H1 (cell line): ENCODE measurements at regions not wholly inside any gene's neighbourhood (a gene's known extent, or its start where the extent isn't known, plus 50 kb on each side); places are given as distances from the start of the nearest gene placed in this dataset.

ENCODE experiments used
- CTCF ChIA-PET: fragments of 300-600 bp; sonication (Branson Sonifier 250); formaldehyde crosslinking; loops from one replicate; lab custom pipeline; 2021; ENCODE audit not compliant: partially characterized antibody; lab: Charles Lee
- POLR2A ChIA-PET: fragments of 300-600 bp; sonication (Branson Sonifier 250); formaldehyde crosslinking; loops from one replicate; lab custom pipeline; 2021; ENCODE audit warnings: inconsistent platforms; ENCODE audit not compliant: partially characterized antibody; lab: Charles Lee
- DNase-seq, 2 experiments: peaks; one replicate each; pipeline versions ENCODE4 v3.0.0 to v3.0.0-alpha.2; 2010 to 2022; ENCODE audit warnings: low spot score in 2 of 2, low read depth in 1 of 2, mixed read lengths in 1 of 2
- FAIRE-seq: peaks from 2 replicates; lab custom pipeline; 2011; peaks lifted over from hg19 to GRCh38; lab: Jason Lieb, UNC
- H2AFZ ChIP-seq: 2 replicates; pipeline ENCODE4 v1.8.1; 2012; ENCODE audit warnings: low read length, inconsistent platforms
- H2AK5ac ChIP-seq: 2 replicates; pipeline ENCODE4 v1.6.1; 2013; ENCODE audit warnings: low read depth, low read length
- H2BK120ac ChIP-seq: replicated peaks from 2 replicates; pipeline ENCODE3; 2013; ENCODE audit warnings: low read depth, low read length, inconsistent platforms
- H2BK12ac ChIP-seq: 2 replicates; pipeline ENCODE4 v1.6.1; 2013; ENCODE audit warnings: low read depth, low read length
- H2BK15ac ChIP-seq: 2 replicates; pipeline ENCODE4 v1.6.1; 2013; ENCODE audit warnings: low read length
- H2BK20ac ChIP-seq: 2 replicates; pipeline ENCODE4 v1.6.1; 2013; ENCODE audit warnings: low read length
- H2BK5ac ChIP-seq: 2 replicates; pipeline ENCODE4 v1.6.1; 2013; ENCODE audit warnings: low read depth, low read length
- H3K14ac ChIP-seq: 2 replicates; pipeline ENCODE4 v1.6.1; 2013; ENCODE audit warnings: inconsistent platforms; ENCODE audit not compliant: insufficient read length
- H3K18ac ChIP-seq: 2 replicates; pipeline ENCODE4 v1.6.1; 2013; ENCODE audit warnings: low read length; ENCODE audit errors: extremely low read depth
- H3K23ac ChIP-seq: 2 replicates; pipeline ENCODE4 v1.6.1; 2013; ENCODE audit warnings: inconsistent platforms; ENCODE audit not compliant: insufficient read length
- H3K23me2 ChIP-seq: 2 replicates; pipeline ENCODE4 v1.6.1; 2013; ENCODE audit warnings: low read depth, low read length
- H3K27ac ChIP-seq: 2 replicates; pipeline ENCODE4 v1.6.1; 2011; ENCODE audit warnings: low read depth, low read length, inconsistent platforms
- H3K27me3 ChIP-seq, 4 experiments: replicated peaks in 1 of 4; 1 replicate in 1 of 4; 2 replicates in 3 of 4; pipeline versions ENCODE4 v1.6.1 to v1.8.1; 2011 to 2013; ENCODE audit warnings: low read length in 3 of 4, mild to moderate bottlenecking in 3 of 4, inconsistent platforms in 2 of 4, mixed read lengths in 2 of 4, moderate library complexity in 1 of 4; ENCODE audit not compliant: control insufficient read depth in 3 of 4, insufficient read depth in 3 of 4; ENCODE audit errors: extremely low read depth in 1 of 4
- H3K36me3 ChIP-seq, 4 experiments: 2 replicates each; pipeline versions ENCODE4 v1.6.1 to v1.8.1; 2011 to 2013; ENCODE audit warnings: mild to moderate bottlenecking in 4 of 4, low read length in 3 of 4, moderate library complexity in 2 of 4, control low read depth in 1 of 4, inconsistent platforms in 1 of 4; ENCODE audit not compliant: insufficient read depth in 4 of 4, control insufficient read depth in 2 of 4
- H3K4ac ChIP-seq: replicated peaks from 2 replicates; pipeline ENCODE3; 2013; ENCODE audit warnings: low read length, low read depth, mixed read lengths, inconsistent platforms; ENCODE audit not compliant: insufficient read length
- H3K4me1 ChIP-seq, 4 experiments: replicated peaks in 1 of 4; 1 replicate in 1 of 4; 2 replicates in 3 of 4; pipeline versions ENCODE4 v1.6.1 to v1.8.1; 2011 to 2013; ENCODE audit warnings: low read length in 3 of 4, inconsistent platforms in 2 of 4, mixed read lengths in 1 of 4; ENCODE audit not compliant: insufficient read depth in 4 of 4, control insufficient read depth in 3 of 4
- H3K4me2 ChIP-seq, 2 experiments: 2 replicates each; pipeline versions ENCODE4 v1.6.1 to v1.8.1; 2011 to 2013; ENCODE audit warnings: low read depth in 2 of 2, low read length in 2 of 2, control low read depth in 1 of 2, inconsistent platforms in 1 of 2, mild to moderate bottlenecking in 1 of 2; ENCODE audit not compliant: insufficient read depth in 1 of 2
- H3K4me3 ChIP-seq, 4 experiments: fragments of 200-600, 300-600 bp in 1 of 4; sonication (generic), shearing (Covaris generic), sonication (Bioruptor Twin) in 1 of 4; 2 replicates each; pipeline versions ENCODE4 v1.5.1 to v1.8.1; 2011 to 2016; ENCODE audit warnings: low read length in 4 of 4, low read depth in 3 of 4, control low read depth in 2 of 4, inconsistent platforms in 2 of 4, mild to moderate bottlenecking in 2 of 4, mixed read lengths in 1 of 4, moderate library complexity in 1 of 4; ENCODE audit not compliant: insufficient read depth in 2 of 4; ENCODE audit errors: extremely low read depth in 1 of 4
- H3K56ac ChIP-seq: replicated peaks from 2 replicates; pipeline ENCODE3; 2013; ENCODE audit warnings: low read depth, mild to moderate bottlenecking, mixed read lengths, low read length, inconsistent platforms; ENCODE audit not compliant: insufficient read length
- H3K79me1 ChIP-seq: 2 replicates; pipeline ENCODE4 v1.6.1; 2013; ENCODE audit warnings: low read depth, low read length, control low read depth
- H3K79me2 ChIP-seq, 2 experiments: 2 replicates each; pipeline versions ENCODE4 v1.6.1 to v1.8.1; 2012 to 2013; ENCODE audit warnings: low read length in 2 of 2, mild to moderate bottlenecking in 2 of 2, inconsistent platforms in 1 of 2; ENCODE audit not compliant: insufficient read depth in 2 of 2, control insufficient read depth in 1 of 2
- H3K9ac ChIP-seq, 4 experiments: replicated peaks in 1 of 4; 1 replicate in 1 of 4; 2 replicates in 3 of 4; pipeline versions ENCODE4 v1.6.1 to v1.8.1; 2011 to 2013; ENCODE audit warnings: low read depth in 3 of 4, low read length in 3 of 4, control low read depth in 2 of 4, mild to moderate bottlenecking in 2 of 4, moderate library complexity in 2 of 4, inconsistent platforms in 1 of 4; ENCODE audit errors: extremely low read depth in 1 of 4
- H3K9me3 ChIP-seq, 2 experiments: 2 replicates each; pipeline versions ENCODE4 v1.6.1 to v1.8.1; 2012 to 2013; ENCODE audit warnings: mild to moderate bottlenecking in 2 of 2, moderate library complexity in 2 of 2, control low read depth in 1 of 2, inconsistent platforms in 1 of 2, low read depth in 1 of 2, low read length in 1 of 2, mixed read lengths in 1 of 2; ENCODE audit not compliant: insufficient read depth in 2 of 2
- H4K20me1 ChIP-seq, 2 experiments: replicated peaks in 1 of 2; 2 replicates each; pipeline versions ENCODE3 to v1.8.1; 2011 to 2013; ENCODE audit warnings: inconsistent platforms in 2 of 2, low read length in 2 of 2, mild to moderate bottlenecking in 1 of 2; ENCODE audit not compliant: insufficient read depth in 2 of 2, control insufficient read depth in 1 of 2
- H4K5ac ChIP-seq: 2 replicates; pipeline ENCODE4 v1.6.1; 2013; ENCODE audit warnings: low read length, low read depth, mixed read lengths, inconsistent platforms; ENCODE audit not compliant: insufficient read length
- H4K8ac ChIP-seq: 2 replicates; pipeline ENCODE4 v1.8.0; 2013; ENCODE audit warnings: mild to moderate bottlenecking, moderate library complexity, low read length, inconsistent platforms; ENCODE audit not compliant: insufficient read depth; ENCODE audit errors: extremely low read depth
- H4K91ac ChIP-seq: replicated peaks from 2 replicates; pipeline ENCODE3; 2013; ENCODE audit warnings: low read length, mixed read lengths, inconsistent platforms; ENCODE audit not compliant: insufficient read length
- EP300 ChIP-seq, 2 experiments: IDR thresholded peaks; 1 replicate in 1 of 2; 2 replicates in 1 of 2; pipeline ENCODE4 v1.6.1; 2011 to 2012; ENCODE audit warnings: low read depth in 2 of 2, low read length in 2 of 2, mild to moderate bottlenecking in 2 of 2, borderline replicate concordance in 1 of 2, inconsistent platforms in 1 of 2, moderate library complexity in 1 of 2
- KDM4A ChIP-seq: IDR thresholded peaks from one replicate; pipeline ENCODE4 v1.7.1; 2012; ENCODE audit warnings: low read depth, mild to moderate bottlenecking, moderate library complexity, low read length, inconsistent platforms; ENCODE audit not compliant: severe bottlenecking
- TCF12 ChIP-seq: IDR thresholded peaks from 2 replicates; pipeline ENCODE4 v1.6.1; 2011; ENCODE audit warnings: low read depth, mild to moderate bottlenecking, low read length
- WGBS, 2 experiments: shearing (Covaris generic) in 1 of 2; methylation state at CpG; one replicate each; pipeline versions ENCODE4 v1.1.6 to v1.1.7; 2013 to 2015; ENCODE audit warnings: low lambda C conversion rate in 2 of 2, mixed read lengths in 2 of 2, inconsistent platforms in 1 of 2, low coverage in 1 of 2, missing lambda C conversion rate in 1 of 2; ENCODE audit not compliant: insufficient replicate concordance in 2 of 2, insufficient coverage in 1 of 2, insufficient read length in 1 of 2; ENCODE audit errors: extremely low coverage in 1 of 2, missing lambda C conversion rate in 1 of 2; 5-methylcytosine and 5-hydroxymethylcytosine counted together

DNA sequence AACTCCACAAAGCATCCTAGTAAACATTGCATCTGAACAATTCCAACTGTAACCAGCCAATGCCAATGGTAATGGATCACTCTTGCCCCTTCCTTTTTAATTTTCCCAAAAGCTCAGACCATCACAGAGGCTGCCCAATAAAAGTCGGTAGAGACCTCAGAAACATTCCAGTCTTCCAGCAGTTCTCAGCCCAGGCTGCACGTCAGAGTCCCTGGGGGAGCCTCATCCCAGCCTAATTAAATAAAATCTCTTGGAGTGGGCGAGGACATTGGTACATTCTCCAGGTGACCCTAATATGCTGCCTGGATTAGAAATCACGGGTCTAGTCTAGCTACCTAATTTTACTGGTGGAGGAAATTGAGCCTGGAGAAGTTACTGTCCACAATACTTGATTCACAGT is 117.1 kb upstream of the MYOCD start:
- Histone ChIP-seq H4K8ac (no peak overlapping the region), H4K20me1 (no peaks in the 10 kb centered on the region), H3K14ac (no peak overlapping the region), H2BK12ac (no peak overlapping the region), H3K27ac (no peak overlapping the region), H3K36me3 (no peaks in the 10 kb centered on the region), H3K4ac (no peak overlapping the region), H3K9ac (no peak overlapping the region), H3K23me2 (no peaks in the 10 kb centered on the region), H3K4me2 (no peak overlapping the region), H4K91ac (no peak overlapping the region), H2BK15ac (no peak overlapping the region), H2BK5ac (no peak overlapping the region), H3K79me1 (no peaks in the 10 kb centered on the region), H3K9me3 (no peaks in the 10 kb centered on the region), H3K18ac (no peak overlapping the region), H3K79me2 (no peaks in the 10 kb centered on the region), H4K5ac (no peak overlapping the region), H2AK5ac (no peak overlapping the region), H2BK20ac (no peak overlapping the region), H2BK120ac (no peak overlapping the region), H3K23ac (no peak overlapping the region), H3K56ac (no peak overlapping the region), H3K4me1 (no peaks in the 10 kb centered on the region), H2AFZ (no peak overlapping the region), H3K27me3 (no peaks in the 10 kb centered on the region), H3K4me3 (no peak overlapping the region)
- 94% methylated on average over 4 of the region's 4 CpGs; no CpG with 5 or more reads in 1 of the 2 experiments for WGBS, 2 experiments
- CTCF ChIA-PET, result interaction anchor here (0.8 to 1.8 kb wide), 5 partner anchors 11 to 293 kb away, joined by 3 to 6 read pairs (median 4); no protein-coding TSS in a partner anchor
- DNase-seq, result no peak
- FAIRE-seq, result no peak
- POLR2A ChIA-PET, result no interaction called here
- TF ChIP-seq TCF12, result no peak
- TF ChIP-seq EP300 (IDR thresholded peaks at IDR 0.05; ENCODE audit: borderline replicate concordance in 1 of 2, low read depth in 2 of 2, low read length in 2 of 2), result no peak
- TF ChIP-seq KDM4A, result no peak
